ENCODE measurements at regions not wholly inside any gene's neighbourhood (a gene's known extent, or its start where the extent isn't known, plus 50 kb on each side); places are given as distances from the start of the nearest gene placed in this dataset.

DNA sequence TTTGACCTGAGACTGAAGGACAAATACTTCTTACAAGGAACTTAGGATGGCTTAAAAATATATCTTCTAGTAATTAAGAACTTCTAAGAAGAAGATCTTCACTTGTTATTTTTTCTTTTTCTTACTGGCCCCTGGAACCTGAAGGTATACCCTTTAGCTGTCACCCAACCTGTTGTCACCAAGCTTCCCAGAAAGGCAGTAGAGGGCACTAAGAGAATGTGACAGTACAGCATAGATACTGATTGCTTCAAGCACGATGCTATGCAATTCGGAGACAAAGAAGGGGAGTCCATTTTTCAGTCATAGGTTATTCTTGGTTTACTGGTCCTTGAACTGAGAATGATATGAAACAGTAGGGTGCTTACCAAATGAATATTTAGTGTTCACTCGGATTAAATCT is 208.3 kb upstream of the PCDH9 start:
- ChIA-PET SMC1A (ENCODE audit: uncharacterized antibody, unreplicated experiment) (interaction anchor here (0.6 to 1.0 kb wide), 2 partner anchors 403 to 822 kb away, joined by 3 read pairs; no protein-coding TSS in a partner anchor), RAD21 (ENCODE audit: unreplicated experiment) (no interaction called here), CTCF (interaction anchor here (0.8 to 1.0 kb wide), 2 partner anchors 403 to 456 kb away, joined by 3 read pairs; no protein-coding TSS in a partner anchor), POLR2A (no interaction called here)
- Histone ChIP-seq H4K20me1 (ENCODE audit: control insufficient read depth, insufficient read depth) (no peaks in the 10 kb centered on the region), H3K9me3 (replicated peaks; ENCODE audit: control insufficient read depth, insufficient read depth, low read length) (no peaks in the 10 kb centered on the region), H3K4me2 (ENCODE audit: control insufficient read depth, insufficient read depth) (no peak overlapping the region), H3K27me3 (replicated peaks in 1 of 2; ENCODE audit: control insufficient read depth in 2 of 2, insufficient read depth in 2 of 2, low read length in 1 of 2) (no peaks in the 10 kb centered on the region), H3K9ac (ENCODE audit: control insufficient read depth, insufficient read depth, low read length) (no peak overlapping the region), H3K36me3 (ENCODE audit: control insufficient read depth in 2 of 2, insufficient read depth in 2 of 2, low read length in 1 of 2) (no peaks in the 10 kb centered on the region), H2AFZ (ENCODE audit: control insufficient read depth, low read depth, low read length) (no peak overlapping the region), H3K79me2 (ENCODE audit: control insufficient read depth, insufficient read depth, low read length) (no peaks in the 10 kb centered on the region), H3K4me1 (ENCODE audit: control insufficient read depth, insufficient read depth, low read length) (no peaks in the 10 kb centered on the region), H3K27ac (ENCODE audit: control insufficient read depth, insufficient read depth) (no peak overlapping the region), H3K4me3 (no peak overlapping the region)
- 3% methylated on average over 3 of the region's 3 CpGs for WGBS (ENCODE audit: insufficient coverage, insufficient replicate concordance, low lambda C conversion rate, missing lambda C conversion rate)
- ATAC-seq (peak; percentile 73), DNase-seq (ENCODE audit: low read depth, low spot score) (no peak), FAIRE-seq (no peak)
- BruUV-seq (replicated peaks): no TSS peak
- intact Hi-C loops (cut with micrococcal nuclease; ENCODE audit: unreplicated experiment) (no loop called here), in situ Hi-C loops (cut with MboI) (no loop called here)
- TF ChIP-seq, protein P1, sequence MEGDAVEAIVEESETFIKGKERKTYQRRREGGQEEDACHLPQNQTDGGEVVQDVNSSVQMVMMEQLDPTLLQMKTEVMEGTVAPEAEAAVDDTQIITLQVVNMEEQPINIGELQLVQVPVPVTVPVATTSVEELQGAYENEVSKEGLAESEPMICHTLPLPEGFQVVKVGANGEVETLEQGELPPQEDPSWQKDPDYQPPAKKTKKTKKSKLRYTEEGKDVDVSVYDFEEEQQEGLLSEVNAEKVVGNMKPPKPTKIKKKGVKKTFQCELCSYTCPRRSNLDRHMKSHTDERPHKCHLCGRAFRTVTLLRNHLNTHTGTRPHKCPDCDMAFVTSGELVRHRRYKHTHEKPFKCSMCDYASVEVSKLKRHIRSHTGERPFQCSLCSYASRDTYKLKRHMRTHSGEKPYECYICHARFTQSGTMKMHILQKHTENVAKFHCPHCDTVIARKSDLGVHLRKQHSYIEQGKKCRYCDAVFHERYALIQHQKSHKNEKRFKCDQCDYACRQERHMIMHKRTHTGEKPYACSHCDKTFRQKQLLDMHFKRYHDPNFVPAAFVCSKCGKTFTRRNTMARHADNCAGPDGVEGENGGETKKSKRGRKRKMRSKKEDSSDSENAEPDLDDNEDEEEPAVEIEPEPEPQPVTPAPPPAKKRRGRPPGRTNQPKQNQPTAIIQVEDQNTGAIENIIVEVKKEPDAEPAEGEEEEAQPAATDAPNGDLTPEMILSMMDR (IDR thresholded peaks at IDR 0.05 in 2 of 3, conservative IDR thresholded peaks at IDR 0.05 in 1 of 3; ENCODE audit: control insufficient read depth in 2 of 3, extremely low read depth in 1 of 3, insufficient read depth in 1 of 3, low read depth in 3 of 3, low read length in 3 of 3): peak in 2 of 3 experiments; percentile 23 to 30; a peak in 2 of 6 replicates
- TF ChIP-seq SREBF2 (IDR thresholded peaks at IDR 0.05; ENCODE audit: low read length) (no peak), GATAD2B (conservative IDR thresholded peaks at IDR 0.05; ENCODE audit: low read depth) (no peak), MXI1 (IDR thresholded peaks at IDR 0.05; ENCODE audit: low read depth, low read length) (no peak)
- TF ChIP-seq, protein P2, sequence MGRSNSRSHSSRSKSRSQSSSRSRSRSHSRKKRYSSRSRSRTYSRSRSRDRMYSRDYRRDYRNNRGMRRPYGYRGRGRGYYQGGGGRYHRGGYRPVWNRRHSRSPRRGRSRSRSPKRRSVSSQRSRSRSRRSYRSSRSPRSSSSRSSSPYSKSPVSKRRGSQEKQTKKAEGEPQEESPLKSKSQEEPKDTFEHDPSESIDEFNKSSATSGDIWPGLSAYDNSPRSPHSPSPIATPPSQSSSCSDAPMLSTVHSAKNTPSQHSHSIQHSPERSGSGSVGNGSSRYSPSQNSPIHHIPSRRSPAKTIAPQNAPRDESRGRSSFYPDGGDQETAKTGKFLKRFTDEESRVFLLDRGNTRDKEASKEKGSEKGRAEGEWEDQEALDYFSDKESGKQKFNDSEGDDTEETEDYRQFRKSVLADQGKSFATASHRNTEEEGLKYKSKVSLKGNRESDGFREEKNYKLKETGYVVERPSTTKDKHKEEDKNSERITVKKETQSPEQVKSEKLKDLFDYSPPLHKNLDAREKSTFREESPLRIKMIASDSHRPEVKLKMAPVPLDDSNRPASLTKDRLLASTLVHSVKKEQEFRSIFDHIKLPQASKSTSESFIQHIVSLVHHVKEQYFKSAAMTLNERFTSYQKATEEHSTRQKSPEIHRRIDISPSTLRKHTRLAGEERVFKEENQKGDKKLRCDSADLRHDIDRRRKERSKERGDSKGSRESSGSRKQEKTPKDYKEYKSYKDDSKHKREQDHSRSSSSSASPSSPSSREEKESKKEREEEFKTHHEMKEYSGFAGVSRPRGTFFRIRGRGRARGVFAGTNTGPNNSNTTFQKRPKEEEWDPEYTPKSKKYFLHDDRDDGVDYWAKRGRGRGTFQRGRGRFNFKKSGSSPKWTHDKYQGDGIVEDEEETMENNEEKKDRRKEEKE (IDR thresholded peaks at IDR 0.05): no peak
